ENCODE measurements at regions not wholly inside any gene's neighbourhood (a gene's known extent, or its start where the extent isn't known, plus 50 kb on each side); places are given as distances from the start of the nearest gene placed in this dataset.

DNA sequence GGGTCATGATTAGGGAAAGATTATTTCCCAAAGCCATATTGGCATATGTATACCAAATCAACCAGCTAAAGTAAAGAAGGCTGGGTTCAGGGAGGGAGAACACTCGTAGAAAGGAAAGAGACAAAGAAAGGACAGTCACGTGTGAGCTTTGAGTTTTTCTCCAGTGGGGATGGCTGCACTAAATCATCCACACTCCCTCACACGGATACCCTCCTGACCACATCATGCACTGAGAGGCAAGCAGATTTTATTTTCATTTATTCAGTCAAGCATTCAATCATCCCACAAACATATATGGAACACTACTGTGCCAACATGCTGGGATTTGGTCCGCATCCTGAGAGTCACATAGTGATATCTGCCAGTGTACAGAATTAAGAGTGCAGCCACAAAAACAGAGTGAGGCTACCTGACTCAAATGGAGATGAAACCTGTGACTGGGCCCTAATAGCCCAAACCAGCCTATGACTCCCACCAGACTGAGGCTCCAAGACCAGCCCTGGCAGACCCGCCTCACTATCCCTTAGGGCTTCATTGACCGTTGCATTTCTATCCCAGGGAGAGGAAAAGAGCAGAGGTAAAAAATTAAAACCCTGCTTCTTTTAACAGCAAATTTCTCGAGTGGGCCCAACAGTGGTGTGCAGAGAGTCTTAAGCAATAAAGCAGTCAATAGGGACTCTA, 155.9 kb downstream of the BARHL2 start:
- H3K27ac ChIP-seq: no peak overlapping the region

DNA sequence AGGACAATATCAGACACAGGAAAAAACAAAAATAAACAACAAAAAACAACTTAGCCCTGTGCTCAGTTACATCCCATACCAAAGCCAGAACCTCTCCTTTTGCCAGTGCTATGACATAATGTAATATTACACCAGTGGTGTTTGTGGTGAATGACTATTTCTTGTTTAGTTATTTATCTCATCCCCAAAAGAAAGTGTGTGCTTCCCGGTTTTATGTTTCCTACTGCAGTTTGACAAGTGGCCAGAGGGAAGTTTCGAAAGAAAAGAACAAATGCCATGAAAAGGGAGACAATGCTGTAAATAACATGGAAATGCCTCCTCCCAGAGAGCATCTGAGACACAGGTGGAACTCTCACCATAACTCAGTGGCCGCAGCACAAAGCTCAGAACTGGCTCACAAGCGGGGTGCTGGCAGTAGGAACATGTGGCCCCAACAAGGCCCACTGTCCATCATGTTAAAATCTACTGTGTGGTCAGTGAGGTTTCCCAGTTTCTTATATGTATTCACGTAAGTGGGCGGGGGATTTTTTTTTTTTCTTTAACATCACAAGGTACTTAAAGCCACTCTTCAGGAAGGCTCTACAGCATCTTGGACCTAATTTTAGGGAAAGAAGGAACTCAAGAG, 158.2 kb downstream of the BARHL2 start:
- no peak overlapping the region for H3K27ac ChIP-seq
- TF ChIP-seq, protein P1, sequence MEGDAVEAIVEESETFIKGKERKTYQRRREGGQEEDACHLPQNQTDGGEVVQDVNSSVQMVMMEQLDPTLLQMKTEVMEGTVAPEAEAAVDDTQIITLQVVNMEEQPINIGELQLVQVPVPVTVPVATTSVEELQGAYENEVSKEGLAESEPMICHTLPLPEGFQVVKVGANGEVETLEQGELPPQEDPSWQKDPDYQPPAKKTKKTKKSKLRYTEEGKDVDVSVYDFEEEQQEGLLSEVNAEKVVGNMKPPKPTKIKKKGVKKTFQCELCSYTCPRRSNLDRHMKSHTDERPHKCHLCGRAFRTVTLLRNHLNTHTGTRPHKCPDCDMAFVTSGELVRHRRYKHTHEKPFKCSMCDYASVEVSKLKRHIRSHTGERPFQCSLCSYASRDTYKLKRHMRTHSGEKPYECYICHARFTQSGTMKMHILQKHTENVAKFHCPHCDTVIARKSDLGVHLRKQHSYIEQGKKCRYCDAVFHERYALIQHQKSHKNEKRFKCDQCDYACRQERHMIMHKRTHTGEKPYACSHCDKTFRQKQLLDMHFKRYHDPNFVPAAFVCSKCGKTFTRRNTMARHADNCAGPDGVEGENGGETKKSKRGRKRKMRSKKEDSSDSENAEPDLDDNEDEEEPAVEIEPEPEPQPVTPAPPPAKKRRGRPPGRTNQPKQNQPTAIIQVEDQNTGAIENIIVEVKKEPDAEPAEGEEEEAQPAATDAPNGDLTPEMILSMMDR (conservative IDR thresholded peaks at IDR 0.05): no peak

More for the DNA sequence above, 155.9 kb downstream of the BARHL2 start:
- TF ChIP-seq, protein P1 (conservative IDR thresholded peaks at IDR 0.05): no peak

DNA sequence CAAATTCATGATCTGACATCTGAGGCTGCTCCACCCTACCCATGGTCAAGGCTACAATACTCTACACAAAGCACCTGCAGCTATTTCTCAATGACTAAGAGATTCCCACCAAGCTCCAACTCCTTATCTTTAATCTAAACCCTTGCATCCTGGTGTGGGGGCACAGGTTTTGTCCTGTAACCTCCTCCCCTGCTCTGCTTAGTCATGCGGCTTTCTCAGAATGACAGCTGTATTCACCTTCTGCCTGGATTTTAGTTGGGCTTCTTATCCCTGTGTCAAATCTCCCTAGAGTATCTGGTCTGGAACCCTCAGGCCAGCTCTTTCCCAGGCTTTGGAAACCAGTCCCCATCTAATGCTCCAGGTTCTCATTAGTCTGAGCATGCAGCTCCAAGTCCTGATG, 159.0 kb downstream of the BARHL2 start:
- TF ChIP-seq, protein P1 (conservative IDR thresholded peaks at IDR 0.05): no peak
- no peak overlapping the region for H3K27ac ChIP-seq

DNA sequence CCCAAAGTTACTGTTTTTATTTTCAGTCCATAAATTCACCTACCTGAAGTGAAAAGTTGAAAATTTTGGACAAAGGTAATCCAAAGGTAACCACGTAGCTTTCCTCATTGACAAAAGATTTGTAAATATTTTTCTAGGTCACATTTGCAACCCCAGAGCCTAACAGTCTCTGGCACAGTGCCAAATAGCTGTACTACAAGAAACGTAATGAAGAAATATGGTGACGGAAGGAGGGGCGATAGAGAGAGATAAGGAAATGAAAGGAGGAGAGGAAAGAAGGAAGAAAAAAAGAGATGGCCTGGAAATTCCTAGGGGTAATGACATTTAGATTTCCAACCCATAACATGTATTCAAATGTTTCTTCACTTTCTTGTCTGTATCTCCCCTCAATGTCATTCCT, 159.4 kb downstream of the BARHL2 start:
- no peak overlapping the region for H3K27ac ChIP-seq
- TF ChIP-seq, protein P1 (conservative IDR thresholded peaks at IDR 0.05): no peak

DNA sequence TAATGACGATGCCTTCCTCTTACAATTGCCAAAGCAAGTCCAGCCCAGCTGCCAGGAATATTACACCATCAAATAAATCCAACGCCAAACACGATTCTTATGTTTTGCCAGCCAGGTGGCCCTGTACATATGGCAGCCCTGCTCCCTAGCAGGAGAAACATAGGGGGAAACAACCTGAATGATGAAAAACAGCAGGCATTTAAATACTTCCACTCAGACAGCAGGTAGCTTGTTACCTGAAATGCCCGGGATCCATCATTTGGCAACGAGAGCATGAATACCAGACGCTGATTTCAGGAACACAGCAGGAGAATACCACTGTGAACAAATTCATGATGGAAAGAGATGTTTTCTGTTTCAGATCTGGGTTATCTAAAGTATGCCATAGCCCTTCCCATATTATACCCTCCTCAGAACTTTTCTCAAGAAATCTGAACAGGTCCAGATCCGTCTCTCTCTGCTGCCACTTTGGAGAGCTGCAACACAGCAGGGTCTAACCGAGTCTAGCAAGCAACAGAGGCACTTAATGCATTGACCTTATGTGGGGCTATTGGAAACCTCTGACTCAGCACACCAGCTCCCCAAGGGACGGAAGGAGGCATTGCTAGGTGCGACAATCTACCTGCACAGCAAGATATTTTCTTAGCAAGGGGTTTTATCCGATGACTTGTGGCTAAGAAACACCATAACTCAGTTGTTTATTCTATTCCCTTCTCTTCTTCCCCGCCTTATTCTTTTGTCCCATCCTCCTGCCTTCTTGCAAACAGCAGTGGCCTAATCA, 166.3 kb downstream of the BARHL2 start:
- TF ChIP-seq, protein P1 (conservative IDR thresholded peaks at IDR 0.05): no peak
- H3K27ac ChIP-seq: no peak overlapping the region

DNA sequence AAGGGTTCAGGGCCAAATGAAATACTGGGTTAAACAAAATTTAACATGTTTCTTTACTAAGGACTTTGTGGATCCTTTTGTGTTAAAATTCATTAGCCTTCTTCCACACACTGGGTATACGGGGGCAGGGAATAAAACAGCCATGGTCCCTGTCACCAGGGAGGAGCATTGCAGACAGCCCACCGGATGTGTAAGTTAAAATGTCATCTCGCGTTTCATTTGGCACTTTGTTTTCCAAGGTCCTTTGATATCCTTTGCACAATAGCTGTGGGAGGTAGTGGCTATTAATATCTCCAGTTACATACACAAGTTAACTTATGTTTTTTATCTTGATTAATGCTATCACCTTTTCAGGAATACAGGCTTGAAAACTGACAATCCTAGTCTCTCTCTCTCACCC, 172.7 kb downstream of the BARHL2 start:
- TF ChIP-seq, protein P1 (conservative IDR thresholded peaks at IDR 0.05): no peak
- H3K27ac ChIP-seq: no peak overlapping the region

DNA sequence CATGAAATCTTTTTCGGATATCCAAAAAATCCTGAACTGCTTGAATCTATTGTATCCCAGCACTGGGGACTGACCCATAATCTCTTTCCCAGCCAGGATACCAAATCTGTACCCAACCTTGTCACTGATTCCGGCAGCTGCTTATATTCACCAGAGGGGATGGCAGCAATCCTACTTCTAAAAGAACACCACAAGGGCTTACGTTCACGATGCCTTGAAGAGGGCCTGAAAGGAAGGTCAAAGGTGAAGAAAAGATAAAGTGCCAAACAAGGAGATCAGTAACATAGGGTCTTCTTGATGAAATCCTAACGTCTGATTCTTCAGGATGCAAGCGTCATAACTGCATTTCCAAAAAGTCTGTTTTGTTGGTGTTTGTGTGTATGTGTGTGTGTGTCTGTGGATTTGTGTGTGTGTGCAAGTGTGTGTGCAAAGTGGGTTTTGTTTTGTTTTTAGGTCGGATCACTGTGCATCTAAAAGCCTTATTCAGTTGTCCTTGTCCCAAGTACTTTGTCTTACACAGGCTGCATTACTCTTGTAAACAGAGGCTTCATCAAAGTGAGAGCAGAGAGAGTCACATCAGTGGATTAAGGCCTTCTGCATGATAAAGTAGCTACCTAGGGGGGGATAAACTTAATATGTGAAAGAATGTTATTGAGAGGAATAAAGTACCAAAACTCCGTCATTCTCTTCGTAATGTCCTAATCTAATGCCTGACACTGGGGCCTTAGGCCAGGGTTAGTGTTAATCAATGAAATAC, 179.3 kb downstream of the BARHL2 start:
- TF ChIP-seq, protein P1 (conservative IDR thresholded peaks at IDR 0.05): no peak
- no peak overlapping the region for H3K27ac ChIP-seq

All from VCaP (cell line).